HG03039 (cell line): ENCODE measurements at regions not wholly inside any gene's neighbourhood (a gene's known extent, or its start where the extent isn't known, plus 50 kb on each side); places are given as distances from the start of the nearest gene placed in this dataset.

Source experiments
- ATAC-seq: cut with Tn5 transposase; IDR thresholded peaks from one replicate; pipeline ENCODE4 v1.9.1; 2021; ENCODE audit warnings: mild to moderate bottlenecking, moderate library complexity; ENCODE audit not compliant: unreplicated experiment

- no peak for ATAC-seq
These were observed 370.2 kb downstream of the CMPK2 start for GRCh38 chr2:6495466-6495865.

GRCh38 chr2:6496376-6496775 is 369.3 kb downstream of the CMPK2 start:
- no peak for ATAC-seq

GRCh38 chr2:6497048-6497447 is 368.7 kb downstream of the CMPK2 start:
- ATAC-seq = no peak

- no peak for ATAC-seq
These were observed 366.9 kb downstream of the CMPK2 start for GRCh38 chr2:6498841-6499240.

GRCh38 chr2:6499691-6500090 is 366.0 kb downstream of the CMPK2 start:
- ATAC-seq = no peak

GRCh38 chr2:6506361-6506794 is 359.3 kb downstream of the CMPK2 start:
- ATAC-seq = no peak

GRCh38 chr2:6506859-6507258 is 358.8 kb downstream of the CMPK2 start:
- ATAC-seq = no peak

- ATAC-seq = no peak
These were observed 355.2 kb downstream of the CMPK2 start for GRCh38 chr2:6510532-6510931.

GRCh38 chr2:6512589-6512988 is 353.1 kb downstream of the CMPK2 start:
- ATAC-seq = no peak

- no peak for ATAC-seq
These were observed 349.0 kb downstream of the CMPK2 start for GRCh38 chr2:6516674-6517073.

GRCh38 chr2:6518361-6518760 is 347.3 kb downstream of the CMPK2 start:
- no peak for ATAC-seq

- no peak for ATAC-seq
These were observed 342.2 kb downstream of the CMPK2 start for GRCh38 chr2:6523476-6523875.

- ATAC-seq = no peak
These were observed 340.8 kb downstream of the CMPK2 start for GRCh38 chr2:6524691-6525474.

- ATAC-seq = no peak
These were observed 340.2 kb downstream of the CMPK2 start for GRCh38 chr2:6525475-6525964.

- no peak for ATAC-seq
These were observed 339.4 kb downstream of the CMPK2 start for GRCh38 chr2:6526093-6526824.

- no peak for ATAC-seq
These were observed 334.4 kb downstream of the CMPK2 start for GRCh38 chr2:6531304-6531703.

GRCh38 chr2:6535572-6535971 is 330.1 kb downstream of the CMPK2 start:
- ATAC-seq = no peak

- no peak for ATAC-seq
These were observed 327.1 kb downstream of the CMPK2 start for GRCh38 chr2:6538607-6539006.

GRCh38 chr2:6545336-6545735 is 320.4 kb downstream of the CMPK2 start:
- no peak for ATAC-seq

- no peak for ATAC-seq
These were observed 319.9 kb downstream of the CMPK2 start for GRCh38 chr2:6545795-6546194.

- ATAC-seq = no peak
These were observed 311.2 kb downstream of the CMPK2 start for GRCh38 chr2:6554466-6554865.

GRCh38 chr2:6556755-6557154 is 309.0 kb downstream of the CMPK2 start:
- no peak for ATAC-seq
